ENCODE measurements at regions not wholly inside any gene's neighbourhood (a gene's known extent, or its start where the extent isn't known, plus 50 kb on each side); places are given as distances from the start of the nearest gene placed in this dataset.

GRCh38 chr2:137893145-137893544 is 71.1 kb upstream of the HNMT start:
- TF ChIP-seq CTCF (IDR thresholded peaks at IDR 0.05; ENCODE audit: low read length) (no peak), EZH2 (IDR thresholded peaks at IDR 0.05; ENCODE audit: borderline replicate concordance, low read length) (no peak)

Measured in OCI-LY1 (cell line).